ENCODE measurements at regions not wholly inside any gene's neighbourhood (a gene's known extent, or its start where the extent isn't known, plus 50 kb on each side); places are given as distances from the start of the nearest gene placed in this dataset.
"Not testable (repeated sequence)": the region's sequence is repeated elsewhere in the genome, so short reads cannot be mapped to it uniquely, and the experiment has no call there.

GRCh38 chr4:151524610-151525009 lies 115.6 kb downstream of the FHIP1A start:
- Histone ChIP-seq H3K9me3 (replicated peaks in 1 of 3) (no peaks in the 10 kb centered on the region), H3K27ac (no peak overlapping the region), H3K4me3 (no peak overlapping the region), H3K27me3 (no peaks in the 10 kb centered on the region), H3K4me1 (replicated peaks in 1 of 2) (no peaks in the 10 kb centered on the region), H3K36me3 (replicated peaks in 1 of 2) (no peaks in the 10 kb centered on the region)
- TF ChIP-seq POLR2A (IDR thresholded peaks at IDR 0.05) (no peak), CTCF (IDR thresholded peaks at IDR 0.05) (no peak)
- WGBS, 4 donors, result 75 to 79% (median 77%) methylated on average over 2 of the region's 2 CpGs
- no peak for DNase-seq
- intact Hi-C loops (cut with DNase I), result no loop called here

- DNase-seq; H3K4me1 ChIP-seq (replicated peaks in 1 of 2); H3K27me3 ChIP-seq; H3K36me3 ChIP-seq (replicated peaks in 1 of 2); H3K4me3 ChIP-seq; intact Hi-C loops (cut with DNase I); H3K27ac ChIP-seq; H3K9me3 ChIP-seq (replicated peaks in 1 of 3): not testable (repeated sequence)
- WGBS, 4 donors, result 80 to 92% (median 91%) methylated on average over 1 to 36 of the region's 36 CpGs; no CpG with 5 or more reads in 1 of the 4 donors
These were observed 117.5 kb downstream of the FHIP1A start for GRCh38 chr4:151526489-151526888.

GRCh38 chr4:151527699-151528098 lies 118.7 kb downstream of the FHIP1A start:
- no peak for TF ChIP-seq CTCF (IDR thresholded peaks at IDR 0.05)
- TF ChIP-seq POLR2A (IDR thresholded peaks at IDR 0.05), result no peak
- H3K4me3 ChIP-seq, result no peak overlapping the region
- DNase-seq, result no peak
- no peaks in the 10 kb centered on the region for H3K4me1 ChIP-seq (replicated peaks in 1 of 2)
- H3K36me3 ChIP-seq (replicated peaks in 1 of 2), result no peaks in the 10 kb centered on the region
- no peaks in the 10 kb centered on the region for H3K27me3 ChIP-seq
- H3K27ac ChIP-seq, result no peak overlapping the region
- H3K9me3 ChIP-seq (replicated peaks in 1 of 3), result no peaks in the 10 kb centered on the region
- WGBS, 4 donors, result 43 to 59% (median 47%) methylated on average over 2 of the region's 2 CpGs
- intact Hi-C loops (cut with DNase I), result no loop called here

GRCh38 chr4:151529187-151529586 lies 120.2 kb downstream of the FHIP1A start:
- 79 to 100% (median 88%) methylated on average over 2 of the region's 2 CpGs for WGBS, 4 donors
- Histone ChIP-seq H3K4me1 (replicated peaks in 1 of 2) (no peaks in the 10 kb centered on the region), H3K9me3 (replicated peaks in 1 of 3) (no peaks in the 10 kb centered on the region), H3K27ac (no peak overlapping the region), H3K4me3 (no peak overlapping the region), H3K27me3 (no peaks in the 10 kb centered on the region), H3K36me3 (replicated peaks in 1 of 2) (no peaks in the 10 kb centered on the region)
- intact Hi-C loops (cut with DNase I), result no loop called here
- DNase-seq, result no peak
- TF ChIP-seq POLR2A (IDR thresholded peaks at IDR 0.05), result no peak
- no peak for TF ChIP-seq CTCF (IDR thresholded peaks at IDR 0.05)

GRCh38 chr4:151530230-151530629 lies 121.3 kb downstream of the FHIP1A start:
- intact Hi-C loops (cut with DNase I), result no loop called here

More at GRCh38 chr4:151530230-151530629, 121.3 kb downstream of the FHIP1A start:
- no peak for DNase-seq
- TF ChIP-seq POLR2A (IDR thresholded peaks at IDR 0.05) (no peak), CTCF (IDR thresholded peaks at IDR 0.05) (no peak)
- Histone ChIP-seq H3K4me1 (replicated peaks in 1 of 2) (no peaks in the 10 kb centered on the region), H3K4me3 (no peak overlapping the region), H3K9me3 (replicated peaks in 1 of 3) (no peaks in the 10 kb centered on the region), H3K36me3 (replicated peaks in 1 of 2) (no peaks in the 10 kb centered on the region), H3K27me3 (no peaks in the 10 kb centered on the region), H3K27ac (no peak overlapping the region)
- 95 to 100% (median 96%) methylated on average over 1 to 2 of the region's 2 CpGs for WGBS, 4 donors
